SK-N-SH (cell line): ENCODE measurements at regions not wholly inside any gene's neighbourhood (a gene's known extent, or its start where the extent isn't known, plus 50 kb on each side); places are given as distances from the start of the nearest gene placed in this dataset.

ENCODE experiments used
- CTCF ChIA-PET: fragments of 300-600, 350-600 bp; formaldehyde crosslinking; extraction: SDS; loops from one replicate; lab custom pipeline; 2021; lab: Yijun Ruan, JAX
- POLR2A ChIA-PET: fragments of 350-600 bp; sonication (Branson Sonifier 250); formaldehyde crosslinking; extraction: SDS; loops from one replicate; lab custom pipeline; 2020; ENCODE audit warnings: antibody characterized with exemption, inconsistent platforms; lab: Yijun Ruan, JAX
- DNase-seq: peaks from one replicate; pipeline ENCODE4 v3.0.0; 2012
- H2AFZ ChIP-seq: fragments of 200-600 bp; sonication (generic); 2 replicates; pipeline ENCODE4 v1.8.1; 2016; ENCODE audit warnings: antibody characterized with exemption, mild to moderate bottlenecking, low read depth
- H3F3A ChIP-seq: fragments of 200-600 bp; sonication (generic); replicated peaks from 2 replicates; pipeline ENCODE3; 2016; ENCODE audit warnings: antibody characterized with exemption, mild to moderate bottlenecking; ENCODE audit not compliant: insufficient read depth
- H3K27ac ChIP-seq, 2 experiments: fragments of 200-500 bp in 1 of 2; fragments of 200-600 bp in 1 of 2; sonication (Bioruptor generic) in 1 of 2; sonication (generic), shearing (Covaris generic) in 1 of 2; 2 replicates each; pipeline versions ENCODE4 v1.5.1 to v1.6.1; 2014 to 2016; ENCODE audit warnings: low read depth in 2 of 2, inconsistent platforms in 1 of 2, low read length in 1 of 2, mild to moderate bottlenecking in 1 of 2, mixed read lengths in 1 of 2
- H3K27me3 ChIP-seq: fragments of 200-600 bp; sonication (generic), shearing (Covaris generic); 2 replicates; pipeline ENCODE4 v1.6.1; 2016; ENCODE audit warnings: mixed run types; ENCODE audit not compliant: insufficient read depth
- H3K36me3 ChIP-seq, 2 experiments: fragments of 200-500 bp in 1 of 2; fragments of 200-600 bp in 1 of 2; sonication (Bioruptor generic) in 1 of 2; sonication (generic) in 1 of 2; replicated peaks in 1 of 2; 2 replicates each; pipeline versions ENCODE3 to v1.5.1; 2014 to 2016; ENCODE audit warnings: low read length in 1 of 2, mild to moderate bottlenecking in 1 of 2; ENCODE audit not compliant: insufficient read depth in 2 of 2, control insufficient read depth in 1 of 2
- H3K4me1 ChIP-seq, 2 experiments: fragments of 200-500 bp in 1 of 2; fragments of 200-600 bp in 1 of 2; sonication (Bioruptor generic) in 1 of 2; sonication (generic), shearing (Covaris generic) in 1 of 2; 2 replicates each; pipeline versions ENCODE4 v1.5.1 to v1.6.1; 2014 to 2016; ENCODE audit warnings: low read depth in 1 of 2, low read length in 1 of 2, mixed run types in 1 of 2; ENCODE audit not compliant: insufficient read depth in 2 of 2, control insufficient read depth in 1 of 2
- H3K4me2 ChIP-seq: fragments of 200-600 bp; sonication (generic), shearing (Covaris generic); 2 replicates; pipeline ENCODE4 v1.6.1; 2017; ENCODE audit warnings: mixed run types
- H3K4me3 ChIP-seq, 2 experiments: fragments of 200-500 bp in 1 of 2; fragments of 200-600 bp in 1 of 2; sonication (Bioruptor generic) in 1 of 2; sonication (generic), shearing (Covaris generic) in 1 of 2; 2 replicates each; pipeline versions ENCODE4 v1.5.1 to v1.8.1; 2014 to 2016; ENCODE audit warnings: low read depth in 2 of 2, inconsistent platforms in 1 of 2, low read length in 1 of 2, mild to moderate bottlenecking in 1 of 2, mixed read lengths in 1 of 2, moderate library complexity in 1 of 2
- H3K79me2 ChIP-seq: fragments of 200-600 bp; sonication (generic); 2 replicates; pipeline ENCODE4 v1.8.1; 2017; ENCODE audit warnings: mild to moderate bottlenecking; ENCODE audit not compliant: insufficient read depth
- H3K9ac ChIP-seq: fragments of 200-600 bp; sonication (generic); 2 replicates; pipeline ENCODE4 v1.6.1; 2017; ENCODE audit warnings: mixed run types
- H3K9me2 ChIP-seq: fragments of 200-600 bp; sonication (generic); 2 replicates; pipeline ENCODE4 v1.6.1; 2017; ENCODE audit warnings: mixed run types
- H3K9me3 ChIP-seq: fragments of 200-600 bp; sonication (generic); 2 replicates; pipeline ENCODE4 v1.6.1; 2017; ENCODE audit warnings: mixed run types, mild to moderate bottlenecking, moderate library complexity
- H4K20me1 ChIP-seq: fragments of 200-600 bp; sonication (generic); 2 replicates; pipeline ENCODE4 v1.6.1; 2017; ENCODE audit warnings: mild to moderate bottlenecking, mixed run types; ENCODE audit not compliant: insufficient read depth
- CTCF ChIP-seq: fragments of 200-600 bp; sonication (generic); IDR thresholded peaks from 2 replicates; pipeline ENCODE4 v1.6.1; 2017; ENCODE audit warnings: antibody characterized with exemption, mild to moderate bottlenecking, moderate library complexity
- EZH2phosphoT487 ChIP-seq: fragments of 200-600 bp; sonication (generic); IDR thresholded peaks from 2 replicates; pipeline ENCODE4 v1.6.1; 2017; ENCODE audit warnings: low read depth, mixed run types, mild to moderate bottlenecking, antibody characterized with exemption, moderate library complexity, borderline replicate concordance
- FOXJ3 ChIP-seq: sonication (generic); formaldehyde crosslinking; IDR thresholded peaks from 2 replicates; pipeline ENCODE4 v1.5.1; 2020; ENCODE audit warnings: mild to moderate bottlenecking, missing genetic modification reagents
- FOXM1 ChIP-seq: IDR thresholded peaks from 2 replicates; pipeline ENCODE4 v1.4.0; 2012; ENCODE audit warnings: low read depth, mild to moderate bottlenecking
- MAX ChIP-seq: IDR thresholded peaks from 2 replicates; pipeline ENCODE4 v1.4.0; 2012; ENCODE audit warnings: low read depth
- MEF2A ChIP-seq: IDR thresholded peaks from 2 replicates; pipeline ENCODE4 v1.4.0; 2012; ENCODE audit warnings: low read depth, borderline replicate concordance
- NRF1 ChIP-seq: IDR thresholded peaks from 2 replicates; pipeline ENCODE4 v1.6.1; 2012; ENCODE audit warnings: low read depth, mild to moderate bottlenecking, low read length
- PBX3 ChIP-seq: IDR thresholded peaks from 2 replicates; pipeline ENCODE4; 2012
- POLR2AphosphoS5 ChIP-seq: IDR thresholded peaks from 2 replicates; pipeline ENCODE4 v1.6.1; 2012; ENCODE audit warnings: low read depth, low read length
- RFX5 ChIP-seq: IDR thresholded peaks from 2 replicates; pipeline ENCODE4 v1.6.1; 2012; ENCODE audit warnings: mild to moderate bottlenecking, improper control_type of control experiment, low read length
- RXRA ChIP-seq: IDR thresholded peaks from 2 replicates; pipeline ENCODE4 v1.4.0; 2012; ENCODE audit warnings: low read depth, mild to moderate bottlenecking, borderline replicate concordance
- SIN3A ChIP-seq: IDR thresholded peaks from 2 replicates; pipeline ENCODE4 v1.6.1; 2012; ENCODE audit warnings: low read depth, mild to moderate bottlenecking, low read length, moderate library complexity, borderline replicate concordance
- SMC3 ChIP-seq: IDR thresholded peaks from 2 replicates; pipeline ENCODE4 v1.6.1; 2012; ENCODE audit warnings: low read depth, low read length, improper control_type of control experiment
- TEAD4 ChIP-seq: IDR thresholded peaks from 2 replicates; pipeline ENCODE4 v1.4.0; 2012; ENCODE audit warnings: mild to moderate bottlenecking, borderline replicate concordance; ENCODE audit not compliant: insufficient read depth
- USF1 ChIP-seq: IDR thresholded peaks from 2 replicates; pipeline ENCODE4 v1.4.0; 2012; ENCODE audit warnings: low read depth, borderline replicate concordance
- USF2 ChIP-seq: fragments of 150-350 bp; IDR thresholded peaks from 2 replicates; pipeline ENCODE4 v1.6.1; 2017; ENCODE audit warnings: antibody characterized with exemption, low read length, low read depth, borderline replicate concordance
- YY1 ChIP-seq: IDR thresholded peaks from 2 replicates; pipeline ENCODE4 v1.4.0; 2012; ENCODE audit warnings: low read depth, mild to moderate bottlenecking
- ZBTB33 ChIP-seq: IDR thresholded peaks from 2 replicates; pipeline ENCODE4 v1.4.0; 2012; ENCODE audit warnings: low read depth, borderline replicate concordance
- WGBS: methylation state at CpG from one replicate; pipeline ENCODE4 v1.1.6; 2017; ENCODE audit warnings: low lambda C conversion rate; 5-methylcytosine and 5-hydroxymethylcytosine counted together

- no peak for TF ChIP-seq CTCF
- no peak for TF ChIP-seq POLR2AphosphoS5
- TF ChIP-seq YY1: no peak
- TF ChIP-seq, all 33 proteins: peak for 0
These were observed 321.7 kb downstream of the PCDH7 start (continued) for GRCh38 chr4:31041853-31042252.

GRCh38 chr4:31043382-31044062 is 323.4 kb downstream of the PCDH7 start:
- CTCF ChIA-PET: no interaction called here
- H3K27me3 ChIP-seq: no peaks in the 10 kb centered on the region
- WGBS: 24% methylated on average over 1 of the region's 1 CpG

GRCh38 chr4:31045151-31045550 is 325.0 kb downstream of the PCDH7 start:
- no peak for DNase-seq
- Histone ChIP-seq H3K9me2 (no peaks in the 10 kb centered on the region), H4K20me1 (no peaks in the 10 kb centered on the region), H2AFZ (no peak overlapping the region), H3K4me3 (no peak overlapping the region), H3K27ac (no peak overlapping the region), H3K9ac (no peak overlapping the region), H3K9me3 (no peaks in the 10 kb centered on the region), H3K36me3 (no peaks in the 10 kb centered on the region), H3F3A (no peaks in the 10 kb centered on the region), H3K4me1 (no peaks in the 10 kb centered on the region), H3K27me3 (no peaks in the 10 kb centered on the region), H3K79me2 (no peaks in the 10 kb centered on the region), H3K4me2 (no peak overlapping the region)
- POLR2A ChIA-PET: no interaction called here
- CTCF ChIA-PET: interaction anchor here (0.5 to 2.8 kb wide), 29 partner anchors 9 to 1875 kb away, joined by 3 to 16 read pairs (median 4); no protein-coding TSS in a partner anchor
- WGBS: 46% methylated on average over 4 of the region's 4 CpGs
- TF ChIP-seq SMC3 (no peak), FOXM1 (no peak), SIN3A (no peak), MAX (no peak), USF1 (no peak), RFX5 (no peak), EZH2phosphoT487 (no peak), MEF2A (no peak), USF2 (no peak), FOXJ3 (CRISPR knock-in tag) (no peak), ZBTB33 (no peak)

More at GRCh38 chr4:31043382-31044062, 323.4 kb downstream of the PCDH7 start:
- H4K20me1 ChIP-seq: no peaks in the 10 kb centered on the region
- no peak overlapping the region for H3K9ac ChIP-seq
- TF ChIP-seq PBX3 (no peak), NRF1 (no peak), RXRA (no peak), POLR2AphosphoS5 (no peak), TEAD4 (no peak)
- H3K36me3 ChIP-seq: no peaks in the 10 kb centered on the region
- DNase-seq: no peak
- H3F3A ChIP-seq: no peaks in the 10 kb centered on the region
- no peaks in the 10 kb centered on the region for H3K9me3 ChIP-seq
- H3K4me2 ChIP-seq: no peak overlapping the region
- POLR2A ChIA-PET: no interaction called here
- no peak overlapping the region for H3K4me3 ChIP-seq
- H2AFZ ChIP-seq: no peak overlapping the region
- H3K27ac ChIP-seq: no peak overlapping the region
- H3K79me2 ChIP-seq: no peaks in the 10 kb centered on the region
- H3K4me1 ChIP-seq: no peaks in the 10 kb centered on the region
- H3K9me2 ChIP-seq: no peaks in the 10 kb centered on the region
